Thoracic aorta (tissue), 2 donors: ENCODE measurements at regions not wholly inside any gene's neighbourhood (a gene's known extent, or its start where the extent isn't known, plus 50 kb on each side); places are given as distances from the start of the nearest gene placed in this dataset.

Source experiments
- ATAC-seq: fragments of 150-250 bp; one replicate; pipeline ENCODE4 v1.8.0; 2017; ENCODE audit warnings: low read depth; ENCODE audit not compliant: insufficient number of reproducible peaks, low FRiP score
- DNase-seq: peaks from one replicate; pipeline ENCODE4 v3.0.0-alpha.2; 2020; ENCODE audit warnings: low spot score
- H3K27ac ChIP-seq, 2 donors: fragments of 200-600 bp; sonication (generic); 1 replicate in 1 of 2; 2 replicates in 1 of 2; pipeline ENCODE4 v1.5.1; 2016; ENCODE audit warnings: mild to moderate bottlenecking in 2 of 2, moderate library complexity in 2 of 2
- H3K27me3 ChIP-seq: fragments of 200-600 bp; sonication (generic); replicated peaks from 2 replicates; pipeline ENCODE4 v1.6.0; 2016; ENCODE audit warnings: mild to moderate bottlenecking; ENCODE audit not compliant: insufficient read depth
- H3K36me3 ChIP-seq: fragments of 200-600 bp; sonication (generic); one replicate; pipeline ENCODE4 v1.5.1; 2016
- H3K4me1 ChIP-seq, 2 donors: fragments of 200-600 bp; sonication (generic); 1 replicate in 1 of 2; 2 replicates in 1 of 2; pipeline versions ENCODE4 v1.5.1 to v1.6.0; 2016; ENCODE audit warnings: low read depth in 2 of 2, mild to moderate bottlenecking in 1 of 2; ENCODE audit not compliant: control insufficient read depth in 1 of 2
- H3K4me3 ChIP-seq: fragments of 200-600 bp; sonication (generic); 2 replicates; pipeline ENCODE4 v1.5.1; 2016; ENCODE audit warnings: mild to moderate bottlenecking
- H3K9me3 ChIP-seq: fragments of 200-600 bp; sonication (generic); 2 replicates; pipeline ENCODE4 v1.5.1; 2016
- TF ChIP-seq, protein P1 (sequence below): fragments of 200-600 bp; sonication (generic); IDR thresholded peaks from one replicate; pipeline ENCODE4 v1.5.1; 2019; ENCODE audit warnings: antibody characterized with exemption

DNA sequence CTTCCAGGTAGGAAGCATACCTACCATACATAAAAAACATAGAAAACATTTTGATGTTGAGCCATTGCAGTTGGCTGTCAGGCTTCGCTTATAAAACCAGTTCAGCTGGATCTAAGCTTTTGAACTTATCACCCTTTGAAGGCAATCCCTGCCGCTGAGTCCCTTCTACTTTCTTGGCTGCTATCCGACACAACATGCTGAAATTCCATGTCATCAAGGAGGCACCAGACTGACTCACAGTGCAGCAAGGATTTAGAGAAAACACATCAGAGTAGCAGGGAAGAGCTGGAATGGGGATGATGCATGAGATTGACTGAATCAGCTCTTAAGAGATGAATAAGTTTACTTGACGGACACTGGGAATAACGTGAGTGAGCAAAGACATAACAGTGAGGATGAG lies 135.0 kb upstream of the MAN1A1 start:
- Histone ChIP-seq H3K4me1 (no peaks in the 10 kb centered on the region), H3K27ac (no peak overlapping the region), H3K36me3 (no peaks in the 10 kb centered on the region), H3K27me3 (no peaks in the 10 kb centered on the region), H3K9me3 (no peaks in the 10 kb centered on the region), H3K4me3 (no peak overlapping the region)
- ATAC-seq (no peak), DNase-seq (no peak)
- TF ChIP-seq, protein P1, sequence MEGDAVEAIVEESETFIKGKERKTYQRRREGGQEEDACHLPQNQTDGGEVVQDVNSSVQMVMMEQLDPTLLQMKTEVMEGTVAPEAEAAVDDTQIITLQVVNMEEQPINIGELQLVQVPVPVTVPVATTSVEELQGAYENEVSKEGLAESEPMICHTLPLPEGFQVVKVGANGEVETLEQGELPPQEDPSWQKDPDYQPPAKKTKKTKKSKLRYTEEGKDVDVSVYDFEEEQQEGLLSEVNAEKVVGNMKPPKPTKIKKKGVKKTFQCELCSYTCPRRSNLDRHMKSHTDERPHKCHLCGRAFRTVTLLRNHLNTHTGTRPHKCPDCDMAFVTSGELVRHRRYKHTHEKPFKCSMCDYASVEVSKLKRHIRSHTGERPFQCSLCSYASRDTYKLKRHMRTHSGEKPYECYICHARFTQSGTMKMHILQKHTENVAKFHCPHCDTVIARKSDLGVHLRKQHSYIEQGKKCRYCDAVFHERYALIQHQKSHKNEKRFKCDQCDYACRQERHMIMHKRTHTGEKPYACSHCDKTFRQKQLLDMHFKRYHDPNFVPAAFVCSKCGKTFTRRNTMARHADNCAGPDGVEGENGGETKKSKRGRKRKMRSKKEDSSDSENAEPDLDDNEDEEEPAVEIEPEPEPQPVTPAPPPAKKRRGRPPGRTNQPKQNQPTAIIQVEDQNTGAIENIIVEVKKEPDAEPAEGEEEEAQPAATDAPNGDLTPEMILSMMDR: no peak

- ATAC-seq: no peak
- H3K36me3 ChIP-seq: no peaks in the 10 kb centered on the region
- TF ChIP-seq, protein P1: no peak
- DNase-seq: no peak
- no peaks in the 10 kb centered on the region for H3K27me3 ChIP-seq
- H3K4me3 ChIP-seq: no peak overlapping the region
- H3K4me1 ChIP-seq: no peaks in the 10 kb centered on the region
- no peak overlapping the region for H3K27ac ChIP-seq
- no peaks in the 10 kb centered on the region for H3K9me3 ChIP-seq
These were observed 134.3 kb upstream of the MAN1A1 start for GRCh38 chr6:119483908-119484307.

- Histone ChIP-seq H3K27me3 (no peaks in the 10 kb centered on the region), H3K9me3 (no peaks in the 10 kb centered on the region), H3K27ac (no peak overlapping the region), H3K4me1 (no peaks in the 10 kb centered on the region), H3K4me3 (no peak overlapping the region), H3K36me3 (no peaks in the 10 kb centered on the region)
- TF ChIP-seq, protein P1: no peak
- ATAC-seq: no peak
- DNase-seq: no peak
These were observed 133.3 kb upstream of the MAN1A1 start for GRCh38 chr6:119482850-119483285.

GRCh38 chr6:119481976-119482375 lies 132.4 kb upstream of the MAN1A1 start:
- ATAC-seq (no peak), DNase-seq (no peak)
- no peaks in the 10 kb centered on the region for H3K9me3 ChIP-seq
- H3K4me1 ChIP-seq: no peaks in the 10 kb centered on the region
- no peaks in the 10 kb centered on the region for H3K36me3 ChIP-seq
- no peaks in the 10 kb centered on the region for H3K27me3 ChIP-seq
- H3K4me3 ChIP-seq: no peak overlapping the region
- TF ChIP-seq, protein P1: no peak
- no peak overlapping the region for H3K27ac ChIP-seq

- no peak for ATAC-seq
- H3K9me3 ChIP-seq: no peaks in the 10 kb centered on the region
- TF ChIP-seq, protein P1: no peak
- H3K27ac ChIP-seq: no peak overlapping the region
- H3K27me3 ChIP-seq: no peaks in the 10 kb centered on the region
- no peaks in the 10 kb centered on the region for H3K36me3 ChIP-seq
- no peak overlapping the region for H3K4me3 ChIP-seq
- no peaks in the 10 kb centered on the region for H3K4me1 ChIP-seq
- DNase-seq: no peak
These were observed 131.5 kb upstream of the MAN1A1 start for GRCh38 chr6:119480961-119481497.
